ENCODE measurements at regions not wholly inside any gene's neighbourhood (a gene's known extent, or its start where the extent isn't known, plus 50 kb on each side); places are given as distances from the start of the nearest gene placed in this dataset.

GRCh38 chr20:40343390-40343789 lies 345.6 kb downstream of the MAFB start:
- TF ChIP-seq POLR2A (IDR thresholded peaks at IDR 0.05) (no peak), CTCF (IDR thresholded peaks at IDR 0.05) (no peak), POLR2AphosphoS5 (IDR thresholded peaks at IDR 0.05) (no peak), EP300 (IDR thresholded peaks at IDR 0.05) (no peak)

Measured in stomach (tissue), 4 donors.